ENCODE measurements at regions not wholly inside any gene's neighbourhood (a gene's known extent, or its start where the extent isn't known, plus 50 kb on each side); places are given as distances from the start of the nearest gene placed in this dataset.

- no peak for DNase-seq
Measured at GRCh38 chr5:162325143-162325727, 257.7 kb downstream of the GABRG2 start.

- DNase-seq: no peak
Measured at GRCh38 chr5:162334944-162335343, 267.4 kb downstream of the GABRG2 start.

- DNase-seq: no peak
Measured at GRCh38 chr5:162360373-162360931, 292.9 kb downstream of the GABRG2 start.

- DNase-seq: no peak
Measured at GRCh38 chr5:162372256-162372655, 304.7 kb downstream of the GABRG2 start.

GRCh38 chr5:162377895-162378294 is 310.3 kb downstream of the GABRG2 start:
- no peak for DNase-seq

GRCh38 chr5:162382839-162383238 is 315.3 kb downstream of the GABRG2 start:
- DNase-seq: no peak

- DNase-seq: no peak
Measured at GRCh38 chr5:162384225-162384624, 316.7 kb downstream of the GABRG2 start.

- DNase-seq: no peak
Measured at GRCh38 chr5:162391833-162392232, 324.3 kb downstream of the GABRG2 start.

GRCh38 chr5:162392336-162392735 is 324.8 kb downstream of the GABRG2 start:
- DNase-seq: no peak

- no peak for DNase-seq
Measured at GRCh38 chr5:162393534-162393933, 326.0 kb downstream of the GABRG2 start.

GRCh38 chr5:162407614-162408013 is 340.0 kb downstream of the GABRG2 start:
- no peak for DNase-seq

- DNase-seq: no peak
Measured at GRCh38 chr5:162410365-162410764, 342.8 kb downstream of the GABRG2 start.

- DNase-seq: no peak
Measured at GRCh38 chr5:162429142-162429541, 361.6 kb downstream of the GABRG2 start.

GRCh38 chr5:162434281-162434680 is 366.7 kb downstream of the GABRG2 start:
- DNase-seq: no peak

GRCh38 chr5:162436055-162436454 is 368.5 kb downstream of the GABRG2 start:
- no peak for DNase-seq

GRCh38 chr5:162444129-162444762 is 376.7 kb downstream of the GABRG2 start:
- no peak for DNase-seq

GRCh38 chr5:162456086-162456485 is 388.5 kb downstream of the GABRG2 start:
- DNase-seq: no peak

- no peak for DNase-seq
Measured at GRCh38 chr5:162466011-162466410, 398.4 kb downstream of the GABRG2 start.

GRCh38 chr5:162473041-162473714 is 405.6 kb downstream of the GABRG2 start:
- no peak for DNase-seq

- DNase-seq: no peak
Measured at GRCh38 chr5:162474239-162474638, 406.7 kb downstream of the GABRG2 start.

GRCh38 chr5:162484095-162484494 is 416.5 kb downstream of the GABRG2 start:
- no peak for DNase-seq

- no peak for DNase-seq
Measured at GRCh38 chr5:162484986-162485385, 417.4 kb downstream of the GABRG2 start.

GRCh38 chr5:162485666-162486292 is 418.2 kb downstream of the GABRG2 start:
- DNase-seq: no peak

All from activated CD4-positive, alpha-beta T cell treated with anti-CD3 and anti-CD28 coated beads, Interleukin-10, Interleukin-2, amounts not matched to agents 100 ng/mL and 50 ng/mL, durations not matched to agents 16 hours and 8 hours (primary cell).